Astrocyte of the spinal cord (primary cell): ENCODE measurements at regions not wholly inside any gene's neighbourhood (a gene's known extent, or its start where the extent isn't known, plus 50 kb on each side); places are given as distances from the start of the nearest gene placed in this dataset.
"Not testable (repeated sequence)": the region's sequence is repeated elsewhere in the genome, so short reads cannot be mapped to it uniquely, and the experiment has no call there.

Source experiments
- DNase-seq: peaks from one replicate; pipeline ENCODE4 v3.0.0; 2011; ENCODE audit warnings: low read depth, low spot score
- H3K4me3 ChIP-seq: 2 replicates; pipeline ENCODE4 v1.5.1; 2011; ENCODE audit warnings: low read depth, mild to moderate bottlenecking, low read length, moderate library complexity
- CTCF ChIP-seq: IDR thresholded peaks from 2 replicates; pipeline ENCODE4 v1.5.1; 2012; ENCODE audit warnings: low read depth, mild to moderate bottlenecking, low read length, inconsistent platforms
- in situ Hi-C: cut with HindIII; loops from 2 replicates; pipeline ENCODE4 v1.10.0; 2017; ENCODE audit warnings: low sequenced_read_pairs

GRCh38 chr12:90695415-90695814 is 259.6 kb downstream of the CCER1 start:
- in situ Hi-C loops, result no loop called here
- DNase-seq, result peak; percentile 9
- H3K4me3 ChIP-seq, result no peak overlapping the region
- TF ChIP-seq CTCF, result peak; percentile 43

- H3K4me3 ChIP-seq, result no peak overlapping the region
- in situ Hi-C loops, result no loop called here
- TF ChIP-seq CTCF, result no peak
- no peak for DNase-seq
Measured at GRCh38 chr12:90690120-90690519, 264.9 kb downstream of the CCER1 start.

DNA sequence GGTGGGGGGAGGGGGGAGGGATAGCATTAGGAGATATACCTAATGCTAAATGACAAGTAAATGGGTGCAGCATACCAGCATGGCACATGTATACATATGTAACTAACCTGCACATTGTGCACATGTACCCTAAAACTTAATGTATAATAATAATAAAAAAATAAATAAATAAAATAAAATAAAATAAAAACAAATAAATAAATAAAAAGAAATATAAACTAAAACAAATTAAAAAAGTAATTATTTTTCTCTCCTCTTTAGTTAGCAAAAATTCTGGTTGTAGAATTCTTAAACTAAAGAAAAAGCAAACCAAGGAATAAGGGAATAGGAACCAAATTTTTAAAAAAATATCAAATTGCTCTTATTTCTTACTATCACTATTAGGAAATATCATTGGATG is 267.3 kb downstream of the CCER1 start:
- in situ Hi-C loops, result not testable (repeated sequence)

GRCh38 chr12:90683871-90684270 is 271.1 kb downstream of the CCER1 start:
- TF ChIP-seq CTCF, result no peak
- in situ Hi-C loops, result no loop called here
- no peak for DNase-seq
- H3K4me3 ChIP-seq, result no peak overlapping the region

More for the DNA sequence above, 267.3 kb downstream of the CCER1 start:
- H3K4me3 ChIP-seq, DNase-seq: not testable (repeated sequence)

GRCh38 chr12:90682398-90682797 is 272.6 kb downstream of the CCER1 start:
- DNase-seq, result peak; percentile 86
- no peak for TF ChIP-seq CTCF
- H3K4me3 ChIP-seq, result no peak overlapping the region
- in situ Hi-C loops, result no loop called here

DNA sequence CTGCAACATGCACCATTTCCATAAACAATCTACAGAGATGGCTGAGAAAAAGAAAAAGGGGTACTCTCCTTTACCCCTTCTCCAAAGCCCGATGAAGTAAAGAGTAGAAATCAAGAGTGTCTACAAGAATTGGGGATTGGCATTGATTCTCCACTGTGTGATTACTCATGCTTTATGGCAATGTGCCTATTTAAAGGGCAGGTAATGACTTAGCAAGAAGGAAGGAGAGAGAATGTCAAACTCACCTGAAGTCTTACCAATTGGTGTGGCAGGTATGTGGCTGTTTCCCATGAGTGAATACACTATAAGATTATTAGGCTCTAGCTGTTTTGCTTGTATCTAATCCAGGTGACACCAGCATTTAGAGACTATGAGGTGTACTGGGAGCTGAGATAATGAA is 275.3 kb downstream of the CCER1 start:
- in situ Hi-C loops, result no loop called here
- H3K4me3 ChIP-seq, result no peak overlapping the region
- DNase-seq, result no peak
- TF ChIP-seq CTCF, result no peak

GRCh38 chr12:90677552-90677951 is 277.4 kb downstream of the CCER1 start:
- DNase-seq, result no peak
- TF ChIP-seq CTCF, result no peak
- H3K4me3 ChIP-seq, result no peak overlapping the region
- in situ Hi-C loops, result no loop called here
